Prostate gland (tissue), 2 donors: ENCODE measurements at regions not wholly inside any gene's neighbourhood (a gene's known extent, or its start where the extent isn't known, plus 50 kb on each side); places are given as distances from the start of the nearest gene placed in this dataset.

Experiments used
- DNase-seq: peaks from one replicate; pipeline ENCODE4 v3.0.0-alpha.2; 2019; ENCODE audit warnings: low spot score
- H3K27ac ChIP-seq, 2 donors: fragments of 200-600 bp; sonication (generic); 2 replicates each; pipeline ENCODE4 v1.5.1; 2017 to 2019
- H3K27me3 ChIP-seq: fragments of 200-600 bp; sonication (generic); replicated peaks from 2 replicates; pipeline ENCODE4 v1.5.1; 2019; ENCODE audit not compliant: insufficient read depth
- H3K36me3 ChIP-seq, 2 donors: fragments of 200-600 bp; sonication (generic); 1 replicate in 1 of 2; 2 replicates in 1 of 2; pipeline versions ENCODE4 v1.5.1 to v1.8.1; 2017 to 2019
- H3K4me1 ChIP-seq: fragments of 200-600 bp; sonication (generic); replicated peaks from 2 replicates; pipeline ENCODE4 v1.5.1; 2019
- H3K4me3 ChIP-seq, 2 donors: fragments of 200-600 bp; sonication (generic); 2 replicates each; pipeline ENCODE4 v1.5.1; 2017 to 2019
- H3K9me3 ChIP-seq: fragments of 200-600 bp; sonication (generic); 2 replicates; pipeline ENCODE4 v1.5.1; 2017
- CTCF ChIP-seq, 4 experiments: fragments of 200-600 bp in 2 of 4; fragments of 450-650 bp in 2 of 4; sonication (generic) in 2 of 4; IDR thresholded peaks; 1 replicate in 3 of 4; 2 replicates in 1 of 4; pipeline ENCODE4 v1.5.1; 2016 to 2019; ENCODE audit warnings: antibody characterized with exemption in 4 of 4, mild to moderate bottlenecking in 2 of 4, moderate library complexity in 2 of 4
- POLR2A ChIP-seq: fragments of 450-650 bp; IDR thresholded peaks from one replicate; pipeline ENCODE4 v1.6.1; 2016; ENCODE audit warnings: antibody characterized with exemption, mild to moderate bottlenecking
- POLR2AphosphoS5 ChIP-seq: sonication (generic); formaldehyde crosslinking; IDR thresholded peaks from one replicate; pipeline ENCODE4 v1.6.1; 2017; ENCODE audit warnings: antibody characterized with exemption
- WGBS: methylation state at CpG from one replicate; pipeline ENCODE4 v1.1.5; 2018; 5-methylcytosine and 5-hydroxymethylcytosine counted together
- intact Hi-C: fragments of 100-400 bp; cut with DNase I; formaldehyde crosslinking; loops from one replicate; pipeline ENCODE4 v1.14.2; 2022

DNA sequence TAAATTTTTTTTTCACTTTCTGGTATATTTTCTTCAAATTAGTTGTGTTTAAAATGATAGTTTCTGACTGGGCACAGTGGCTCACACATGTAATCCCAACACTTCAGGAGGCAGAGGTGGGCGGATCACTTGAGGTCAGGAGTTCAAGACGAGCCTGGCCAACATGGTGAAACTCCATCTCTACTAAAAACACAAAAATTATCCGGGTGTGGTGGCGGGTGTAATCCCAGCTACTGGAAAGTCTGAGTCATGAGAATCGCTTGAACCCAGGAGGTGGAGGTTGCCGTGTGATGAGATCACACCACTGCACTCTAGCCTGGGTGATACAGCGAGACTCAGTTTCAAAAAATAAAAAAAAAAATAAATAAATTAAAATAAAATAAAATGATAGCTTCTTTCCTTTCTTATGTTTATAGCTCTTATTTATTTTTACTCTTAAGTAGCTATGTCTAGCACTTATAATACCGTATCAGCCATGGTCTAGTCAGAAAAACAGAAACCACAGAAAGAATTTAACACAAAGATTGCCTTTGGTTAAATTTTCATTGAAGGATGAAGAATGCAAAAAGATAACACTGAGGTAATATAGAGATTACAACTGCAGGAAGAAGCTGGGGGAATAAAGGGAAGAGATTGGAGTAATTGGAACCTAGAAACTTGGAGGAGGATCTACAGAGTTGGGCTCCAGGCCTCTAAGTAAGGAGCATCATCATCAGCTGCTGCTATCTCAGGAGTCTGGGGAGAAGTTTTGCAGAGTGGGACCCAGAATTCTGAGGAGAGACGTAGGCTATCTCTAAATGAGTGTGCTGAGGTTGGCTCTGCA lies 54.7 kb upstream of the MBOAT2 start:
- Histone ChIP-seq H3K27ac (no peak overlapping the region), H3K9me3 (no peaks in the 10 kb centered on the region), H3K4me3 (no peak overlapping the region), H3K4me1 (no peaks in the 10 kb centered on the region), H3K27me3 (no peaks in the 10 kb centered on the region), H3K36me3 (no peaks in the 10 kb centered on the region)
- no peak for DNase-seq
- 89% methylated on average over 9 of the region's 9 CpGs for WGBS
- no peak for TF ChIP-seq POLR2A
- no peak for TF ChIP-seq CTCF (IDR thresholded peaks at IDR 0.05)
- TF ChIP-seq POLR2AphosphoS5 = no peak
- intact Hi-C loops = no loop called here

- H3K9me3 ChIP-seq = no peaks in the 10 kb centered on the region
- no peaks in the 10 kb centered on the region for H3K4me1 ChIP-seq
- no peak for TF ChIP-seq CTCF (IDR thresholded peaks at IDR 0.05)
- TF ChIP-seq POLR2A = no peak
- TF ChIP-seq POLR2AphosphoS5 = no peak
- DNase-seq = no peak
- no peak overlapping the region for H3K27ac ChIP-seq
- H3K27me3 ChIP-seq = no peaks in the 10 kb centered on the region
- H3K4me3 ChIP-seq = no peak overlapping the region
- 87% methylated on average over 4 of the region's 4 CpGs for WGBS
- intact Hi-C loops = no loop called here
- H3K36me3 ChIP-seq = no peaks in the 10 kb centered on the region
Observed at GRCh38 chr2:9055471-9055870, 52.0 kb upstream of the MBOAT2 start.

GRCh38 chr2:9053534-9053931 lies 50.0 kb upstream of the MBOAT2 start:
- Histone ChIP-seq H3K4me3 (no peak overlapping the region), H3K9me3 (no peaks in the 10 kb centered on the region)
- no peak for DNase-seq

More at GRCh38 chr2:9053534-9053931, 50.0 kb upstream of the MBOAT2 start:
- TF ChIP-seq POLR2AphosphoS5 (no peak), CTCF (IDR thresholded peaks at IDR 0.05) (no peak), POLR2A (no peak)
- no peaks in the 10 kb centered on the region for H3K36me3 ChIP-seq
- 91% methylated on average over 2 of the region's 2 CpGs for WGBS
- intact Hi-C loops = no loop called here
- no peaks in the 10 kb centered on the region for H3K4me1 ChIP-seq
- H3K27me3 ChIP-seq = no peaks in the 10 kb centered on the region
- H3K27ac ChIP-seq = no peak overlapping the region
